GM12878 (cell line): ENCODE measurements at regions not wholly inside any gene's neighbourhood (a gene's known extent, or its start where the extent isn't known, plus 50 kb on each side); places are given as distances from the start of the nearest gene placed in this dataset.

Experiments used
- ATAC-seq: fragments of 200-7000 bp; cut with Tn5 transposase; 3 replicates; pipeline ENCODE4 v1.9.1; 2020; ENCODE audit warnings: mild to moderate bottlenecking, moderate library complexity
- BruUV-seq: library from RNA; stranded (reverse); fragments of 400-500 nt; replicated peaks from 2 replicates; lab custom pipeline; 2021; lab: Mats Ljungman, UMichigan
- CTCF ChIA-PET: fragments of 300-600 bp; sonication (Branson Sonifier 250); formaldehyde crosslinking; extraction: SDS; loops from one replicate; lab custom pipeline; 2021; ENCODE audit warnings: inconsistent platforms; lab: Yijun Ruan, JAX
- POLR2A ChIA-PET: fragments of 350-600 bp; formaldehyde crosslinking; extraction: SDS; loops from one replicate; lab custom pipeline; 2021; ENCODE audit warnings: inconsistent platforms; lab: Charles Lee
- RAD21 ChIA-PET: fragments of 300-600 bp; sonication (Branson Sonifier 250); formaldehyde crosslinking; loops from one replicate; lab custom pipeline; 2023; ENCODE audit warnings: antibody characterized with exemption; ENCODE audit not compliant: unreplicated experiment; lab: Charles Lee
- SMC1A ChIA-PET: fragments of 300-600 bp; sonication (Branson Sonifier 250); formaldehyde crosslinking; loops from one replicate; lab custom pipeline; 2023; ENCODE audit not compliant: unreplicated experiment, uncharacterized antibody; lab: Charles Lee
- DNase-seq: peaks from one replicate; pipeline ENCODE4 v3.0.0-alpha.2; 2011; ENCODE audit warnings: low read depth, low spot score
- FAIRE-seq: peaks from 3 replicates; lab custom pipeline; 2011; peaks lifted over from hg19 to GRCh38; lab: Jason Lieb, UNC
- H2AFZ ChIP-seq: 2 replicates; pipeline ENCODE4 v1.6.0; 2011; ENCODE audit warnings: low read depth, low read length, control low read depth; ENCODE audit not compliant: control insufficient read depth
- H3K27ac ChIP-seq: 2 replicates; pipeline ENCODE4 v1.5.1; 2011; ENCODE audit warnings: control low read depth; ENCODE audit not compliant: control insufficient read depth, insufficient read depth
- H3K27me3 ChIP-seq, 2 experiments: replicated peaks in 1 of 2; 2 replicates each; pipeline versions ENCODE4 v1.6.0 to v1.6.1; 2011; ENCODE audit warnings: low read length in 1 of 2; ENCODE audit not compliant: control insufficient read depth in 2 of 2, insufficient read depth in 2 of 2
- H3K36me3 ChIP-seq, 2 experiments: 2 replicates each; pipeline ENCODE4 v1.5.1; 2011; ENCODE audit warnings: low read length in 1 of 2; ENCODE audit not compliant: control insufficient read depth in 2 of 2, insufficient read depth in 2 of 2
- H3K4me1 ChIP-seq: 2 replicates; pipeline ENCODE4 v1.6.1; 2011; ENCODE audit warnings: mild to moderate bottlenecking, low read length, moderate library complexity, mixed read lengths; ENCODE audit not compliant: control insufficient read depth, insufficient read depth
- H3K4me2 ChIP-seq: 2 replicates; pipeline ENCODE4 v1.6.0; 2011; ENCODE audit warnings: control low read depth; ENCODE audit not compliant: control insufficient read depth, insufficient read depth
- H3K4me3 ChIP-seq: fragments of 200-600 bp; sonication (generic); 2 replicates; pipeline ENCODE4 v1.5.1; 2016
- H3K79me2 ChIP-seq: 2 replicates; pipeline ENCODE4 v1.6.0; 2011; ENCODE audit warnings: low read length; ENCODE audit not compliant: control insufficient read depth, insufficient read depth
- H3K9ac ChIP-seq: 2 replicates; pipeline ENCODE4 v1.8.0; 2011; ENCODE audit warnings: low read length, control low read depth, mixed read lengths; ENCODE audit not compliant: control insufficient read depth, insufficient read depth
- H3K9me3 ChIP-seq: replicated peaks from 3 replicates; pipeline ENCODE4 v1.5.1; 2011; ENCODE audit warnings: mild to moderate bottlenecking, low read length; ENCODE audit not compliant: control insufficient read depth, insufficient read depth
- H4K20me1 ChIP-seq: 2 replicates; pipeline ENCODE4 v1.6.0; 2011; ENCODE audit not compliant: control insufficient read depth, insufficient read depth
- ATF2 ChIP-seq: IDR thresholded peaks from 2 replicates; pipeline ENCODE4 v1.6.1; 2012; ENCODE audit warnings: low read length, inconsistent platforms
- BCL3 ChIP-seq: IDR thresholded peaks from 2 replicates; pipeline ENCODE4 v1.6.1; 2011; ENCODE audit warnings: borderline replicate concordance, low read depth, mild to moderate bottlenecking, moderate library complexity, low read length; ENCODE audit not compliant: insufficient read depth, poor library complexity, severe bottlenecking
- E4F1 ChIP-seq: fragments of 450-650 bp; IDR thresholded peaks from 2 replicates; pipeline ENCODE4 v1.6.1; 2018; ENCODE audit warnings: borderline replicate concordance, mild to moderate bottlenecking; ENCODE audit not compliant: partially characterized antibody
- IKZF1 ChIP-seq: fragments of 450-650 bp; conservative IDR thresholded peaks from 2 replicates; pipeline ENCODE4 v1.6.1; 2017; ENCODE audit warnings: antibody characterized with exemption, mild to moderate bottlenecking
- JUND ChIP-seq: IDR thresholded peaks from 2 replicates; pipeline ENCODE4 v1.6.1; 2012; ENCODE audit warnings: low read depth, mild to moderate bottlenecking, low read length, improper control_type of control experiment, moderate library complexity
- KLF5 ChIP-seq: fragments of 450-650 bp; IDR thresholded peaks from 2 replicates; pipeline ENCODE4 v1.6.1; 2014; ENCODE audit warnings: mild to moderate bottlenecking; ENCODE audit not compliant: partially characterized antibody
- MAX ChIP-seq: IDR thresholded peaks from 2 replicates; pipeline ENCODE4 v1.6.1; 2012; ENCODE audit warnings: low read depth, low read length, improper control_type of control experiment
- MEF2B ChIP-seq: fragments of 450-650 bp; IDR thresholded peaks from 2 replicates; pipeline ENCODE4 v1.6.1; 2018; ENCODE audit warnings: mild to moderate bottlenecking, moderate library complexity; ENCODE audit not compliant: partially characterized antibody, poor library complexity, severe bottlenecking
- MXI1 ChIP-seq: fragments of 150-350 bp; IDR thresholded peaks from 2 replicates; pipeline ENCODE4 v1.6.1; 2011; ENCODE audit warnings: low read depth, mild to moderate bottlenecking, inconsistent platforms, low read length, improper control_type of control experiment
- NFXL1 ChIP-seq: fragments of 450-650 bp; IDR thresholded peaks from 2 replicates; pipeline ENCODE4 v1.6.1; 2017; ENCODE audit warnings: antibody characterized with exemption, mild to moderate bottlenecking, borderline replicate concordance
- NKRF ChIP-seq: fragments of 450-650 bp; conservative IDR thresholded peaks from 2 replicates; pipeline ENCODE4 v1.6.1; 2017; ENCODE audit warnings: mild to moderate bottlenecking, moderate library complexity
- POLR2A ChIP-seq: IDR thresholded peaks from 2 replicates; pipeline ENCODE4 v1.6.1; 2011; ENCODE audit warnings: low read depth, mild to moderate bottlenecking, low read length
- RB1 ChIP-seq: fragments of 450-650 bp; formaldehyde crosslinking; IDR thresholded peaks from 2 replicates; pipeline ENCODE4 v1.6.1; 2017; ENCODE audit warnings: mild to moderate bottlenecking, borderline replicate concordance
- RBBP5 ChIP-seq: fragments of 200-600 bp; sonication (generic); conservative IDR thresholded peaks from 2 replicates; pipeline ENCODE4 v1.6.1; 2016
- SREBF2 ChIP-seq: IDR thresholded peaks from 2 replicates; pipeline ENCODE4 v1.6.1; 2012; ENCODE audit warnings: mild to moderate bottlenecking, low read length
- WGBS: methylation state at CpG from one replicate; pipeline ENCODE4 v1.1.6; 2016; ENCODE audit warnings: low lambda C conversion rate; ENCODE audit not compliant: insufficient replicate concordance, insufficient coverage; ENCODE audit errors: missing lambda C conversion rate; 5-methylcytosine and 5-hydroxymethylcytosine counted together
- in situ Hi-C: fragments of 300-500 bp; cut with MboI; formaldehyde crosslinking; loops from 9 replicates; pipeline ENCODE4 v1.14.3; 2018; ENCODE audit warnings: mixed read lengths
- intact Hi-C: fragments of 100-400 bp; cut with micrococcal nuclease; formaldehyde crosslinking; loops from one replicate; pipeline ENCODE4 v1.14.2; 2022; ENCODE audit not compliant: unreplicated experiment
- TF ChIP-seq, protein P1 (sequence below): IDR thresholded peaks from 2 replicates; pipeline ENCODE4 v1.6.1; 2012; ENCODE audit warnings: low read depth, low read length, improper control_type of control experiment

- FAIRE-seq: no peak
- H3K27me3 ChIP-seq: peaks cover 0 to 3% of the 10 kb centered on the region in 2 experiments; a peak in 1 of 4 replicates
- BruUV-seq: no TSS peak
- SMC1A ChIA-PET: interaction anchor here (0.6 kb wide), 1 partner anchor 613 kb away, joined by 3 read pairs; no protein-coding TSS in a partner anchor
- no peaks in the 10 kb centered on the region; the same call in 2 of the 3 replicates for H3K9me3 ChIP-seq
- no peak for DNase-seq
- POLR2A ChIA-PET: no interaction called here
- intact Hi-C loops: no loop called here
- H3K4me1 ChIP-seq: peaks cover 5% of the 10 kb centered on the region; the same call in 1 of the 2 replicates
- no peak for ATAC-seq
- in situ Hi-C loops: no loop called here
- H4K20me1 ChIP-seq: no peaks in the 10 kb centered on the region
- no peak overlapping the region for H3K4me2 ChIP-seq
- H3K9ac ChIP-seq: no peak overlapping the region
- H3K27ac ChIP-seq: no peak overlapping the region
- H3K79me2 ChIP-seq: no peaks in the 10 kb centered on the region
- RAD21 ChIA-PET: no interaction called here
- 27% methylated on average over 2 of the region's 2 CpGs for WGBS
- CTCF ChIA-PET: no interaction called here
- H2AFZ ChIP-seq: no peak overlapping the region
- H3K4me3 ChIP-seq: no peak overlapping the region
- H3K36me3 ChIP-seq: no peaks in the 10 kb centered on the region
- TF ChIP-seq IKZF1 (no peak), BCL3 (no peak), RB1 (no peak), RBBP5 (no peak), E4F1 (no peak), JUND (no peak), ATF2 (no peak), MEF2B (no peak), KLF5 (no peak), SREBF2 (no peak), MXI1 (no peak), NFXL1 (no peak), POLR2A (no peak), NKRF (no peak), MAX (no peak)
- TF ChIP-seq, protein P1, sequence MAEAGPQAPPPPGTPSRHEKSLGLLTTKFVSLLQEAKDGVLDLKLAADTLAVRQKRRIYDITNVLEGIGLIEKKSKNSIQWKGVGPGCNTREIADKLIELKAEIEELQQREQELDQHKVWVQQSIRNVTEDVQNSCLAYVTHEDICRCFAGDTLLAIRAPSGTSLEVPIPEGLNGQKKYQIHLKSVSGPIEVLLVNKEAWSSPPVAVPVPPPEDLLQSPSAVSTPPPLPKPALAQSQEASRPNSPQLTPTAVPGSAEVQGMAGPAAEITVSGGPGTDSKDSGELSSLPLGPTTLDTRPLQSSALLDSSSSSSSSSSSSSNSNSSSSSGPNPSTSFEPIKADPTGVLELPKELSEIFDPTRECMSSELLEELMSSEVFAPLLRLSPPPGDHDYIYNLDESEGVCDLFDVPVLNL: no peak
Measured at GRCh38 chr6:3916211-3916610, 67.0 kb downstream of the FAM50B start.
